Hepatocyte (in vitro differentiated cells): ENCODE measurements at regions not wholly inside any gene's neighbourhood (a gene's known extent, or its start where the extent isn't known, plus 50 kb on each side); places are given as distances from the start of the nearest gene placed in this dataset.

Experiments
- EZH2 ChIP-seq: fragments of 200-600 bp; sonication (generic); IDR thresholded peaks from 2 replicates; pipeline ENCODE4 v1.6.1; 2016; ENCODE audit warnings: antibody characterized with exemption, mild to moderate bottlenecking, borderline replicate concordance
- EZH2phosphoT487 ChIP-seq: fragments of 200-600 bp; sonication (generic); IDR thresholded peaks from one replicate; pipeline ENCODE4 v1.6.1; 2018; ENCODE audit warnings: antibody characterized with exemption, mild to moderate bottlenecking, low read depth, moderate library complexity; ENCODE audit not compliant: unreplicated experiment, severe bottlenecking
- TF ChIP-seq, protein P1 (sequence below): fragments of 200-600 bp; sonication (generic); IDR thresholded peaks from 2 replicates; pipeline ENCODE4 v1.5.1; 2016; ENCODE audit warnings: antibody characterized with exemption, mild to moderate bottlenecking; ENCODE audit not compliant: poor library complexity

DNA sequence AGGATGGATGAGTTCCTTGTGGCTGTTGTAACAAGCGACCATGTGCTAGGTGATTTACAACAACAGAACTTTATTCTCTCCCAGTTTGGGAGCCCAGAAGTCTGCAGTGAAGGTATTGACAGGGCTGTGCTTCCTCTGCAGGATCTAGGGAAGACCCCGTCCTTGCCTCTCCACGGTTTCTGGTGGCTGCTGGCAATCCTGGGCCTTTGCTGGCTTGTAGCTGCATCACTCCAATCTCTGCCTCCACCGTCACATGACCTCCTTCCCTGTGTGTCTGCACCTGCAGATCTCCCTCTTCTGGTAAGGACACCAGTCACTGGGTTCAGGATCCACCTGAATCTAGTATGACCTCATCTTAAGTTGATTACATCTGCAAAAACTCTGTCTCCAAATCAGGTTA, 115.6 kb downstream of the GLRX3 start:
- TF ChIP-seq EZH2 (no peak), EZH2phosphoT487 (no peak)
- TF ChIP-seq, protein P1, sequence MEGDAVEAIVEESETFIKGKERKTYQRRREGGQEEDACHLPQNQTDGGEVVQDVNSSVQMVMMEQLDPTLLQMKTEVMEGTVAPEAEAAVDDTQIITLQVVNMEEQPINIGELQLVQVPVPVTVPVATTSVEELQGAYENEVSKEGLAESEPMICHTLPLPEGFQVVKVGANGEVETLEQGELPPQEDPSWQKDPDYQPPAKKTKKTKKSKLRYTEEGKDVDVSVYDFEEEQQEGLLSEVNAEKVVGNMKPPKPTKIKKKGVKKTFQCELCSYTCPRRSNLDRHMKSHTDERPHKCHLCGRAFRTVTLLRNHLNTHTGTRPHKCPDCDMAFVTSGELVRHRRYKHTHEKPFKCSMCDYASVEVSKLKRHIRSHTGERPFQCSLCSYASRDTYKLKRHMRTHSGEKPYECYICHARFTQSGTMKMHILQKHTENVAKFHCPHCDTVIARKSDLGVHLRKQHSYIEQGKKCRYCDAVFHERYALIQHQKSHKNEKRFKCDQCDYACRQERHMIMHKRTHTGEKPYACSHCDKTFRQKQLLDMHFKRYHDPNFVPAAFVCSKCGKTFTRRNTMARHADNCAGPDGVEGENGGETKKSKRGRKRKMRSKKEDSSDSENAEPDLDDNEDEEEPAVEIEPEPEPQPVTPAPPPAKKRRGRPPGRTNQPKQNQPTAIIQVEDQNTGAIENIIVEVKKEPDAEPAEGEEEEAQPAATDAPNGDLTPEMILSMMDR, result no peak
